ENCODE measurements at regions not wholly inside any gene's neighbourhood (a gene's known extent, or its start where the extent isn't known, plus 50 kb on each side); places are given as distances from the start of the nearest gene placed in this dataset.

- no peak for DNase-seq (ENCODE audit: low read depth in 4 of 4, low spot score in 3 of 4)
These were observed 144.3 kb upstream of the MTAP start for GRCh38 chr9:21657966-21658667.

- DNase-seq (ENCODE audit: low read depth in 4 of 4, low spot score in 3 of 4) = no peak
These were observed 141.5 kb upstream of the MTAP start for GRCh38 chr9:21660976-21661375.

- no peak for DNase-seq (ENCODE audit: low read depth in 4 of 4, low spot score in 3 of 4)
These were observed 140.8 kb upstream of the MTAP start for GRCh38 chr9:21661626-21662025.

DNA sequence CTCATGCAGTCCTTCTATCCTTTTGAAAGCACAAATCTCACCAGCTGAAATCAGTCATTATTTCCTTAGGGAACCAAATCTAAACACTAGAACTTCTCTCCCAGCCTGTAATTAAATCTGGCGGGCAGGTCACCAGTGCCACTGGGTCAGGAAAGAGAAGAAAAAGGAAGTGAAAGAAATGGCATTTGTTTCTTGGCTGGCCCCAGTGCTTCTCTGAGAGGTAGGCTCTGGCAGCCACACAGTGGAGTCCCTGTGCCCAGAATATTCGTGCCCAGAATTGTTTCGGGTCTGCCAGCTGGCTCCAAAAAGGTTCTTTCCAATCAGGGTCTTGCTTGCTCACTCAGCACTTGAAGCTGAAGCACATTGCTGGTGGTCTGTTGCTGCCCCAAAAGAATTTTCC, 133.9 kb upstream of the MTAP start:
- DNase-seq (ENCODE audit: low read depth in 4 of 4, low spot score in 3 of 4) = no peak

- DNase-seq (ENCODE audit: low read depth in 4 of 4, low spot score in 3 of 4) = no peak
These were observed 132.7 kb upstream of the MTAP start for GRCh38 chr9:21669701-21670100.

GRCh38 chr9:21670374-21670773, 132.1 kb upstream of the MTAP start:
- no peak for DNase-seq (ENCODE audit: low read depth in 4 of 4, low spot score in 3 of 4)

DNA sequence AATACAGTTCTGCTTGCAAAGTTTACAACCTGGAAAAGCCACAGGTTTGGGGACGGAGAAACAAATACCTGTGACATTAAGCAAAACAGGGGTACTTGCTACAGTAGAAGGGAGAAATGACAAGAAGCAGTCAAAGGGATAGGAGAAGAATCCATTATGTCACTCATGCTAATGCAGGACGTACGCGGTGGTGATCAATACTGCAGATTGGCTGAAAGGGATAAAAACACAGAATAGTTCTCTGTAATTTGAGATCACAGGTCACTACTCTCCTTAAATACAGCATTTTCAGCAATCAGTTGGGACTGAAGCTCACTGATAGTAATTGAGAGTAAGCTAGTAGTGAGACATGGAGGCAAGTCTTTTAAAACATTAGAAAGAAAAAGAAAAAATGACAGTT, 130.3 kb upstream of the MTAP start:
- DNase-seq (ENCODE audit: low read depth in 4 of 4, low spot score in 3 of 4) = no peak

GRCh38 chr9:21672761-21673160, 129.7 kb upstream of the MTAP start:
- no peak for DNase-seq (ENCODE audit: low read depth in 4 of 4, low spot score in 3 of 4)

DNA sequence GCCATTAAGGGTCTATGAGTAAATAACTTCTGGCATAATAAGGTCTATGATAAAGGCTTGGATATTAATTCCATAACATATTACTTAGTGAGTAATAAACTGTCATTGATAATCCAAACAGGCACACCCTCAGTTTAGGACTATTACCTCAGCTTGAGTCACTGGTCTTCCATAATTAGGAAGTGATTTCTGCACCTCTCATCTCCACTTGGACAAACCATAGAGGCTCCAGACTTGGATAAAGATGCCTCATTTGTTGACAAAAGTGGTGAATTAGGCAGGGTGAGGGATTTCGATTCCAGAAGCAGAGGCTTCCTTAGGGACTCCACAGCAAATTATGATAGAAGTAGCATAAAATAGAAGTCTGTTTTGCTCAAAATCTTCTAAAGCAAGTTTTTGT, 127.5 kb upstream of the MTAP start:
- no peak for DNase-seq (ENCODE audit: low read depth in 4 of 4, low spot score in 3 of 4)

GRCh38 chr9:21677387-21677786, 125.0 kb upstream of the MTAP start:
- DNase-seq (ENCODE audit: low read depth in 4 of 4, low spot score in 3 of 4) = no peak

GRCh38 chr9:21677834-21678233, 124.6 kb upstream of the MTAP start:
- DNase-seq (ENCODE audit: low read depth in 4 of 4, low spot score in 3 of 4) = no peak

- no peak for DNase-seq (ENCODE audit: low read depth in 4 of 4, low spot score in 3 of 4)
These were observed 123.0 kb upstream of the MTAP start for GRCh38 chr9:21679432-21679831.

GRCh38 chr9:21680590-21680989, 121.8 kb upstream of the MTAP start:
- DNase-seq (ENCODE audit: low read depth in 4 of 4, low spot score in 3 of 4) = no peak

DNA sequence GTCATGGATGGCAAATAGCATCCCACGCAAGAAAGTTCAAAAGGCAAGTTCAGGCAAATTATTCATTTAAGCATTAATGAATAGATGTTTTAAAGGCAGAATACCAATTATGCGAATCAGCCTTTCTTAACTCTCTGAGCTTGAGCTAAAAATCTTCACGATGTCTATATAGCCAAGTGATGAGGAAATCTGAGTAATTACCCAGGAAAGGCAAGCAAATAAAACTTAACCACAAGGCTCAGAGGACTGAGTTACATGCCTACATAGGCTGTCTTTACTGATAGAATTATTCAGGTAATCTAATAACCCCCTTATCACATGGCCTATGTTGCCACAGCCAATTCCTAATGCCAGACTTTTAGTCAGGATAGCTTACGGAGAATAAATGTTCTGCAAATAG, 120.8 kb upstream of the MTAP start:
- no peak for DNase-seq (ENCODE audit: low read depth in 4 of 4, low spot score in 3 of 4)

DNA sequence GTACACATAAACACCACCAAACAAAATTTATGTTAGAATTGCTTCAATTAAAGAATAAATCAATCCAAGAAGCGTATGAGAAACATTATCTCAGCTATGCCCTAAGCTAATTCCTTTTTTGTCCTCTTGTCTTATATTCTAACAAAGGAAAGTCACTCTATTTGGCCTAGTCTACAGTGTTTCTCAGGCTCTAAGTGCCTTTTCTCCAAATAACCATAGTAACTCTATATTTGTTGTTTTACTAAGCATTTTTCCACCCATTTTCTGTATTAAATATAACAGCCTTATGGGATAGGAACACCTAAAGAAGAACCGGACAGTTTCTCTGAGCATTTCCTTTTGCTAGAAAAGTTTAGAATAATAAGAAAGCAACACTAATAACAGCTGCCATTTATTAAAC, 120.1 kb upstream of the MTAP start:
- DNase-seq (ENCODE audit: low read depth in 4 of 4, low spot score in 3 of 4) = no peak

- DNase-seq (ENCODE audit: low read depth in 4 of 4, low spot score in 3 of 4) = no peak
These were observed 119.5 kb upstream of the MTAP start for GRCh38 chr9:21682981-21683380.

- no peak for DNase-seq (ENCODE audit: low read depth in 4 of 4, low spot score in 3 of 4)
These were observed 118.8 kb upstream of the MTAP start for GRCh38 chr9:21683484-21684175.

GRCh38 chr9:21684231-21684630, 118.2 kb upstream of the MTAP start:
- no peak for DNase-seq (ENCODE audit: low read depth in 4 of 4, low spot score in 3 of 4)

- DNase-seq (ENCODE audit: low read depth in 4 of 4, low spot score in 3 of 4) = no peak
These were observed 117.5 kb upstream of the MTAP start for GRCh38 chr9:21684831-21685362.

DNA sequence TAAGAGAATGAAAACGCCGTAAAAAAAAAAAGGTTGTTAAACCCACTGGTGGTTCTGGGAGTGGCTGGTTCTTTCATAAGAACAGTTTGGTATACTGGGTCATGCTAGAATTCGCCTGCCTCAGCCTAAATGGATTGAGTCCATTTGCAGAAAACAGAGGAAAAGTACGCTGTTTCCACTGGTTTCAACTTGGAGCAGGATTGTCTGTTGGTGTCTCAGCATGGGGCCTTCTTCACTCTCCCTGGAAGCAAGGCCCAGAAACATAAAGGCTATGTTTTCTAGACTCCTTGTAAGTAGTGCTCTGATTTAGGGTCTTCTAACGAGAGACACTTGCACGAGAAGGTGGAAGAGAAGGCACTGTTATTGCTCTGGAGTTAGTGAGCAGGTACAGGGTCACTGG, 116.9 kb upstream of the MTAP start:
- DNase-seq (ENCODE audit: low read depth in 4 of 4, low spot score in 3 of 4) = no peak

- no peak for DNase-seq (ENCODE audit: low read depth in 4 of 4, low spot score in 3 of 4)
These were observed 115.7 kb upstream of the MTAP start for GRCh38 chr9:21686738-21687137.

DNA sequence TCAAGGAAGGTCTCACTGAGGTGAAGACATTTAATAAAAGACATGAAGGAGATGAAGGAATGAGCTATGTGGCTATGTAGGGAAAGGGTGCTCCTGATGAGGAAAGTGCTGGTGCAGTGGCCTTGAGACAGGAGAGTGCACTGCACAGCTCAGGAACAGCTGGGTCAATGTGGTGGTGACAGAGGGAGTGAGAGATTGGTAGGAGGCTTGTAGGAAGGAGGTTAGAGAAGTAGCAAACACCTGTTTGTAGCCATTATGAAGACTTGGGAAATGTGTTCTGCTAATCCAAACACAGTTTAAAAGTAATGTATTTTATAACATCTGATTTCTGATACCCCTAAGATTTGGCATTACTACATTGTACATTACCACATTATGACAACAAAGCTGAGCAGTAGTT, 115.1 kb upstream of the MTAP start:
- no peak for DNase-seq (ENCODE audit: low read depth in 4 of 4, low spot score in 3 of 4)
